IPS-20b (cell line): ENCODE measurements at regions not wholly inside any gene's neighbourhood (a gene's known extent, or its start where the extent isn't known, plus 50 kb on each side); places are given as distances from the start of the nearest gene placed in this dataset.

ENCODE experiments used
- H3K27ac ChIP-seq: one replicate; pipeline ENCODE4 v1.5.1; 2013; ENCODE audit warnings: low read length
- H3K27me3 ChIP-seq: 2 replicates; pipeline ENCODE4 v1.6.1; 2013; ENCODE audit warnings: mild to moderate bottlenecking, low read length, inconsistent platforms; ENCODE audit not compliant: insufficient read depth
- H3K36me3 ChIP-seq: 2 replicates; pipeline ENCODE4 v1.6.1; 2013; ENCODE audit warnings: low read depth, mild to moderate bottlenecking, inconsistent platforms, low read length, moderate library complexity; ENCODE audit not compliant: insufficient read depth
- H3K4me1 ChIP-seq: 2 replicates; pipeline ENCODE4 v1.6.1; 2013; ENCODE audit warnings: mild to moderate bottlenecking, control low read depth, inconsistent platforms, low read length, moderate library complexity; ENCODE audit not compliant: insufficient read depth
- H3K4me3 ChIP-seq: 2 replicates; pipeline ENCODE4 v1.5.1; 2013; ENCODE audit warnings: mild to moderate bottlenecking, low read length, inconsistent platforms
- H3K9ac ChIP-seq: 2 replicates; pipeline ENCODE4 v1.6.1; 2013; ENCODE audit warnings: low read depth, mild to moderate bottlenecking, inconsistent platforms, low read length, moderate library complexity
- H3K9me3 ChIP-seq: 2 replicates; pipeline ENCODE4 v1.6.1; 2013; ENCODE audit warnings: mild to moderate bottlenecking, low read depth, low read length, inconsistent platforms; ENCODE audit not compliant: insufficient read depth

DNA sequence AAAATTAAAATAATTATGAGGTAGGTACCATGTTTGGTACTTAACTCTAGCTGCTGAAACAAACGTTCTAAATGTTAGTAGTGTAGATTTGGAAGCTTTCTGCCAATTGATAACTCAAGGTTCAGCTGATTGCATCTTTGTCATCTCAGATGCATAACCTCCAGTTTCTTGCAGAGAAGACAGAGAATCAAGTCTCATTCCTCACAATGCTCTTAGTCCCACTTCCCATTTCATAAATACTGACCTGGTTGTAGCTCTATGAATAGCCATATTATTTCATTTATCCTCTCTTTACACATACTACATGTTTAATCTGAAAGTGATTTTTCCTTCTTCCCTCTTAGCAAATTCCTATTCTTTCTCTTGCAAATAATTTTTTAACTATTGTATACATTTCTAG, 178.5 kb upstream of the SETBP1 start:
- no peak overlapping the region for H3K27ac ChIP-seq
- H3K4me1 ChIP-seq, result no peaks in the 10 kb centered on the region
- H3K36me3 ChIP-seq, result no peaks in the 10 kb centered on the region
- no peaks in the 10 kb centered on the region for H3K9me3 ChIP-seq
- no peak overlapping the region for H3K4me3 ChIP-seq
- no peaks in the 10 kb centered on the region for H3K27me3 ChIP-seq
- H3K9ac ChIP-seq, result no peak overlapping the region

DNA sequence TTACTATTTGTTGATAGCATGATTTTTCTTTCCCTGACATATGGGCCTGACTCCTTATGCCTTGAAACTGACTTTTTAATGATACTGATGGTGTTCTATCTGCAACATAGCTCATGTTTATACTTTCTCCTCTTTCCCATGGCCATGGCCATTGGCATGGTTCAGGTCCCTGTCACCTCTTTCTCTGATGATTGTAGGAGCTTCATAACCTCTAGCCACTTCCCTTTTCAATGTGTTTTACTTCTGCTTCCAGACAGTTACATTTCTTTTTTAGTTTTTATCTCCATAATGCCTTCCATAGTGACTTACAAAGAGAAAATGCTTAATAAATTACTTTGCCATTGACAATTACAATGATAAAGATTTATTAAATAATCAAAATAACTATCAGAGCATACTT, 177.9 kb upstream of the SETBP1 start:
- Histone ChIP-seq H3K9ac (no peak overlapping the region), H3K9me3 (no peaks in the 10 kb centered on the region), H3K27me3 (no peaks in the 10 kb centered on the region), H3K4me1 (no peaks in the 10 kb centered on the region), H3K27ac (no peak overlapping the region), H3K4me3 (no peak overlapping the region), H3K36me3 (no peaks in the 10 kb centered on the region)

GRCh38 chr18:44503854-44504253, 176.8 kb upstream of the SETBP1 start:
- no peak overlapping the region for H3K9ac ChIP-seq
- no peaks in the 10 kb centered on the region for H3K36me3 ChIP-seq
- H3K9me3 ChIP-seq, result no peaks in the 10 kb centered on the region
- no peak overlapping the region for H3K4me3 ChIP-seq
- no peak overlapping the region for H3K27ac ChIP-seq
- H3K4me1 ChIP-seq, result no peaks in the 10 kb centered on the region
- H3K27me3 ChIP-seq, result no peaks in the 10 kb centered on the region

DNA sequence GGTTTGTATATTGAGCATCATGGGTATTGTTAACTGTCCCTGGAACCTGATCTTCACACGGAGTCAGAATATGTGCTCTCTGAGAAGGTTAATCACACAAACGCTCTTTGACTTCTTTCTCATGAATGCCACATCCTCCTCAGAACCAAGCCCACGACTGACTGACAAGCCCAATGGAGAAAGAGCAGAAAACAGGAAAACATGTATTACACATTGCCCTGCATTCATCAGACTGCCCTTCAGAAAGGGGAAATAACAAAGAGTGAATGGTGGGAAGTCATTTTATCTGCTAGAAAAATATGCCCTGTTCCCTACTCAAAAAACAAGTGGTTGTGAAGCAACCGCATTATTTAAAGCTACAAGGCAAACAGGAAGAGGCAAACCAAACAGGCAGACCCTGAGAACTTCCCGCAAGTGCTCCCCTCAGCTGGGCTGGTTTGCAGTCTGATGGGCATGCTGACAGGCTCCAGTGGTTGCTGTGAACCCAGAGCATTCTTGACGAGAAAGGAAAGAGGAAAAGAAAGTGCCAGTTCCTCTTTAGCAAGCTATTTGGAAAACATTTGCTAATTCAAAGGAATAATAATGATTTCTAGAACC, 172.9 kb upstream of the SETBP1 start:
- Histone ChIP-seq H3K36me3 (no peaks in the 10 kb centered on the region), H3K9ac (no peak overlapping the region), H3K27ac (no peak overlapping the region), H3K4me3 (no peak overlapping the region), H3K27me3 (no peaks in the 10 kb centered on the region), H3K4me1 (no peaks in the 10 kb centered on the region), H3K9me3 (no peaks in the 10 kb centered on the region)

DNA sequence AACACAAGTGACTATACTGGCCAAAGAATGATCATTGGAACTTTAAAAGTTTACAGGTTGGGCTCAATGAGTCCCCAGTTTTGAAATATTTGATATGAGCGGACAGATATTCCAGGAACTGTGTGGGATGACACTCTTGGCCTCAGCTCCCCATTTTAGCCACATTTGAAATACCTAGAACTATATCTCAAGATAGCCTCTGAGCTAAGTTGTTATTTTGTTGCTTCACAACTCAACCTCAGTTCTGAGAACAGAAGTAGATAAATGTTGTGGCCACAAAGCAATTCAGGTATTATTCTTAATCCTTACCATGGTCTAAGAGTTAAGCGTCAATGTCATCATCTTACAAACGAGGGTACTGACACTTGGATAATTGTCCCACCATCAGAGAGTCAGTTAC, 172.2 kb upstream of the SETBP1 start:
- no peak overlapping the region for H3K27ac ChIP-seq
- H3K4me3 ChIP-seq, result no peak overlapping the region
- H3K9ac ChIP-seq, result no peak overlapping the region

DNA sequence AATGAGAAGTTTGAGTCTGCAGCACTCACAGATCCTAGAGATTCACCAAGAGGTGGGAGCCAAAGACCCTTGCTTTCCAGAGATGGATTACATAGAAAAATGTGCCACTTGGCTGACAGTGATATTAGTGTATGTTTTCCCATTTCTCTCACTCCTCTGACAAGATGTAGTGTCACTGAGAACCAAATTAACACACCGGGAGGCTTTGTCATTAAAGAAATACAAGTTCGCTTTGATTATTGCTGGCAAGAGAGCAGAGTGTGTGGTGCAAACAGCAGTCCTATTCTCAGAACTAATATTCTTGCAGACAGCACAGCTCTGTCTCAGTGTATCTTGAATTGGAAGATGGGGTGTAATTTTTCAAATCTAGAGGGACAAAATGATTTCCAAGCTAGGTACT, 171.6 kb upstream of the SETBP1 start:
- H3K27ac ChIP-seq, result no peak overlapping the region

More for the DNA sequence above, 172.2 kb upstream of the SETBP1 start:
- Histone ChIP-seq H3K4me1 (no peaks in the 10 kb centered on the region), H3K27me3 (no peaks in the 10 kb centered on the region), H3K36me3 (no peaks in the 10 kb centered on the region), H3K9me3 (no peaks in the 10 kb centered on the region)

DNA sequence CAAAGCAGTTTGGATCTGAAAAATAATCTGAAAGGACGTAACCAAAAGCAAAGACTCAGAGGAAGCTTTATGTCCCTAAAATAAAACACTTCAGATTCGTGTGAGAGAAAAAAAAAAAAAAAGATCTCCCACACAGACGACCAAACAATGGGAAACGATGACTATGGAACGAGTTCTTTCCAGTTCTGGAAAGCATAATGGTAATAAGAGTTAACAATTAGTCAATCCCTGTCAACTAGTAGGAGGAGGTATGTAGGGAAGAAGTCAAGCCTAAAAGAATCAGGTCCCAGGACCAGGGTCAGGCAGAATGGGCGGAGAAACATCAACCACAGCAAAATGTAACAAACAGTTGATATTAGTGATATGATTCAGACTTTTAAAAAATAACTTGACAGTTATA, 170.3 kb upstream of the SETBP1 start:
- H3K27ac ChIP-seq, result no peak overlapping the region
- no peaks in the 10 kb centered on the region for H3K36me3 ChIP-seq
- H3K4me3 ChIP-seq, result no peak overlapping the region
- no peaks in the 10 kb centered on the region for H3K9me3 ChIP-seq
- H3K27me3 ChIP-seq, result no peaks in the 10 kb centered on the region
- no peaks in the 10 kb centered on the region for H3K4me1 ChIP-seq
- H3K9ac ChIP-seq, result no peak overlapping the region

More for the DNA sequence above, 171.6 kb upstream of the SETBP1 start:
- H3K9me3 ChIP-seq, result no peaks in the 10 kb centered on the region
- no peaks in the 10 kb centered on the region for H3K27me3 ChIP-seq
- no peaks in the 10 kb centered on the region for H3K4me1 ChIP-seq
- H3K36me3 ChIP-seq, result no peaks in the 10 kb centered on the region
- H3K9ac ChIP-seq, result no peak overlapping the region
- H3K4me3 ChIP-seq, result no peak overlapping the region

- H3K9ac ChIP-seq, result no peak overlapping the region
- H3K27me3 ChIP-seq, result no peaks in the 10 kb centered on the region
- H3K36me3 ChIP-seq, result no peaks in the 10 kb centered on the region
- H3K4me3 ChIP-seq, result no peak overlapping the region
- no peak overlapping the region for H3K27ac ChIP-seq
- H3K4me1 ChIP-seq, result no peaks in the 10 kb centered on the region
- no peaks in the 10 kb centered on the region for H3K9me3 ChIP-seq
Measured at GRCh38 chr18:44513233-44513632, 167.5 kb upstream of the SETBP1 start.

DNA sequence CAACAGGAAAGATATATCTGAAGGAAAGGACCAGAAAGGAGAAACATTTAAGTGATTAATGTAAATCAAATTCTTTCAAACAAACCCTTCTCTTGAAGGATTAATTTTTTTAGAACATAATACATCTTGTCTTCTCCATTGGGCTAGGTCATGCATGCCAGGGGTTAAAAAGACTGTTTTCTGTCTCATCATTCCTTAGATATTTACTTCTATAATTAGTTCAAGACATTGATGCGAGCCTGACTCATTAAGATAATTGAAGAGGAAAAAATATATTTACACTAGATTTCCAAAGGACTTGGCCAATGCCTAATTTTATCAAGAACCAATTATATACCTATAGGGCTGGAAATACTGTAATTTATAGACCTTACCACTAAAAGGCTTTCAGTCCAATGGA, 166.6 kb upstream of the SETBP1 start:
- H3K36me3 ChIP-seq, result no peaks in the 10 kb centered on the region
- H3K27ac ChIP-seq, result no peak overlapping the region
- H3K9ac ChIP-seq, result no peak overlapping the region
- H3K27me3 ChIP-seq, result no peaks in the 10 kb centered on the region
- H3K4me1 ChIP-seq, result no peaks in the 10 kb centered on the region
- no peak overlapping the region for H3K4me3 ChIP-seq
- no peaks in the 10 kb centered on the region for H3K9me3 ChIP-seq

DNA sequence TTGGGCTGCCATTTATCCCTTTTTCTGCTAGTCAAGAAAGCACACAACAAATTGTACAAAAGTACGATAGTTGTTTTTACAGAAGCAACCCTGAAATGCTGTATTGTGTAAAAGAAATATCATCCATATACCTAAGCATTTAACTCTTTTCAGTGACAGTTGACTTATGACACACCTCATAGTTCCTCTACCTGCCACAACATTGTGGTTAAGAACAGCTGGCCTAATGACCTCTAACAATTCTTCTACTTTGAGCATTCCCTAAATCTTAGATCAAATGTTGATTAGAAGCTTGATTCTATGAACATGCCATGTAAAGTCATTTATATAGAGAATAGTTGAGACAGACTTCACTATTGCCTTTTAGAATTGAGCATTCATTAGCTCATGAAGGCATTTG, 165.9 kb upstream of the SETBP1 start:
- H3K36me3 ChIP-seq, result no peaks in the 10 kb centered on the region
- no peak overlapping the region for H3K27ac ChIP-seq

DNA sequence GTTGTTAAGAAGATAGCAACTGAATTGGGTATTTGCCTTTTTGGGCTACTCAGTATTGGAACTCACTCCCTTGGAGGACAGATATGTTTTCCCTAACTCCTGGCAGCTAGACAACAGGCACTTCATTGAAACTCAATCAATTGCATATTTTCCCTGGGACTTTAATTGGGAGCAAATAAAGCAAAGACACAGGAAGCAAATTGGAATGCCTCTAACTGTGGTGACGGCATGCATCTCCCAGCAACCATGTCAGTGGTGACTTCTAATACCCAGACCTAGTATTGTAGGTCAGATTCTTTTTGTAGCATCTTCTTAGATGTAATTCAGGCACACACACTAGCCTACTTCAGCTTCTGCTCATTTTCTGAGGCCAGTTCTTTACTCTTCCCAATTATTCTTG, 164.2 kb upstream of the SETBP1 start:
- no peaks in the 10 kb centered on the region for H3K4me1 ChIP-seq
- H3K9ac ChIP-seq, result no peak overlapping the region
- no peak overlapping the region for H3K27ac ChIP-seq
- no peaks in the 10 kb centered on the region for H3K9me3 ChIP-seq
- H3K27me3 ChIP-seq, result no peaks in the 10 kb centered on the region
- H3K36me3 ChIP-seq, result no peaks in the 10 kb centered on the region
- H3K4me3 ChIP-seq, result no peak overlapping the region

More for the DNA sequence above, 165.9 kb upstream of the SETBP1 start:
- no peaks in the 10 kb centered on the region for H3K9me3 ChIP-seq
- no peaks in the 10 kb centered on the region for H3K4me1 ChIP-seq
- no peaks in the 10 kb centered on the region for H3K27me3 ChIP-seq
- H3K4me3 ChIP-seq, result no peak overlapping the region
- no peak overlapping the region for H3K9ac ChIP-seq

- H3K9ac ChIP-seq, result no peak overlapping the region
- H3K9me3 ChIP-seq, result no peaks in the 10 kb centered on the region
- H3K4me3 ChIP-seq, result no peak overlapping the region
- H3K27me3 ChIP-seq, result no peaks in the 10 kb centered on the region
- no peak overlapping the region for H3K27ac ChIP-seq
- H3K36me3 ChIP-seq, result no peaks in the 10 kb centered on the region
- no peaks in the 10 kb centered on the region for H3K4me1 ChIP-seq
Measured at GRCh38 chr18:44517136-44517535, 163.6 kb upstream of the SETBP1 start.
